ENCODE measurements at regions not wholly inside any gene's neighbourhood (a gene's known extent, or its start where the extent isn't known, plus 50 kb on each side); places are given as distances from the start of the nearest gene placed in this dataset.

GRCh38 chr2:88345842-88346241, 106.7 kb downstream of the FOXI3 start:
- no peaks in the 10 kb centered on the region for H3K36me3 ChIP-seq (ENCODE audit: control insufficient read depth, low read length)
- no peaks in the 10 kb centered on the region for H3F3A ChIP-seq (ENCODE audit: control insufficient read depth, insufficient read depth)
- no peaks in the 10 kb centered on the region for H3K9me3 ChIP-seq (ENCODE audit: control insufficient read depth, insufficient read depth, low read length)
- H4K20me1 ChIP-seq (ENCODE audit: control insufficient read depth, insufficient read depth, low read depth, low read length), result no peaks in the 10 kb centered on the region
- H3K27ac ChIP-seq (ENCODE audit: low read depth, low read length), result no peak overlapping the region
- H3K79me2 ChIP-seq (ENCODE audit: control insufficient read depth, low read length), result no peaks in the 10 kb centered on the region
- no peaks in the 10 kb centered on the region for H3K9me2 ChIP-seq (replicated peaks; ENCODE audit: control insufficient read depth, low read length)
- H3K27me3 ChIP-seq (ENCODE audit: control insufficient read depth, low read length), result no peaks in the 10 kb centered on the region
- no peak overlapping the region for H3K4me2 ChIP-seq (ENCODE audit: low read length)
- H3K4me3 ChIP-seq (ENCODE audit: low read length), result no peak overlapping the region
- TF ChIP-seq EZH2phosphoT487 (IDR thresholded peaks at IDR 0.05; ENCODE audit: borderline replicate concordance, low read length), result no peak
- no peak for TF ChIP-seq CTCF (IDR thresholded peaks at IDR 0.05; ENCODE audit: low read depth, low read length, poor library complexity, severe bottlenecking)
- no peaks in the 10 kb centered on the region for H3K4me1 ChIP-seq (ENCODE audit: control insufficient read depth, low read length)

GRCh38 chr2:88342749-88343148, 109.7 kb downstream of the FOXI3 start:
- TF ChIP-seq EZH2phosphoT487 (IDR thresholded peaks at IDR 0.05; ENCODE audit: borderline replicate concordance, low read length) (no peak), CTCF (IDR thresholded peaks at IDR 0.05; ENCODE audit: low read depth, low read length, poor library complexity, severe bottlenecking) (no peak)
- Histone ChIP-seq H3K27ac (ENCODE audit: low read depth, low read length) (no peak overlapping the region), H3K4me3 (ENCODE audit: low read length) (no peak overlapping the region), H3K4me1 (ENCODE audit: control insufficient read depth, low read length) (no peaks in the 10 kb centered on the region), H3F3A (ENCODE audit: control insufficient read depth, insufficient read depth) (no peaks in the 10 kb centered on the region), H3K36me3 (ENCODE audit: control insufficient read depth, low read length) (no peaks in the 10 kb centered on the region), H3K4me2 (ENCODE audit: low read length) (no peak overlapping the region), H3K9me3 (ENCODE audit: control insufficient read depth, insufficient read depth, low read length) (no peaks in the 10 kb centered on the region), H3K79me2 (ENCODE audit: control insufficient read depth, low read length) (no peaks in the 10 kb centered on the region), H3K27me3 (ENCODE audit: control insufficient read depth, low read length) (no peaks in the 10 kb centered on the region), H3K9me2 (replicated peaks; ENCODE audit: control insufficient read depth, low read length) (no peaks in the 10 kb centered on the region), H4K20me1 (ENCODE audit: control insufficient read depth, insufficient read depth, low read depth, low read length) (no peaks in the 10 kb centered on the region)

GRCh38 chr2:88334418-88334817, 118.1 kb downstream of the FOXI3 start:
- TF ChIP-seq EZH2phosphoT487 (IDR thresholded peaks at IDR 0.05; ENCODE audit: borderline replicate concordance, low read length) (no peak), CTCF (IDR thresholded peaks at IDR 0.05; ENCODE audit: low read depth, low read length, poor library complexity, severe bottlenecking) (no peak)
- Histone ChIP-seq H3F3A (ENCODE audit: control insufficient read depth, insufficient read depth) (no peaks in the 10 kb centered on the region), H3K9me3 (ENCODE audit: control insufficient read depth, insufficient read depth, low read length) (no peaks in the 10 kb centered on the region), H3K27me3 (ENCODE audit: control insufficient read depth, low read length) (0 out of 2 replicates have a peak, but pooled peaks cover 10% of the 10 kb centered on the region), H3K4me1 (ENCODE audit: control insufficient read depth, low read length) (no peaks in the 10 kb centered on the region), H3K79me2 (ENCODE audit: control insufficient read depth, low read length) (no peaks in the 10 kb centered on the region), H3K4me3 (ENCODE audit: low read length) (no peak overlapping the region), H3K36me3 (ENCODE audit: control insufficient read depth, low read length) (no peaks in the 10 kb centered on the region), H4K20me1 (ENCODE audit: control insufficient read depth, insufficient read depth, low read depth, low read length) (no peaks in the 10 kb centered on the region), H3K27ac (ENCODE audit: low read depth, low read length) (no peak overlapping the region), H3K4me2 (ENCODE audit: low read length) (no peak overlapping the region), H3K9me2 (replicated peaks; ENCODE audit: control insufficient read depth, low read length) (no peaks in the 10 kb centered on the region)

GRCh38 chr2:88331239-88331638, 121.3 kb downstream of the FOXI3 start:
- Histone ChIP-seq H3K79me2 (ENCODE audit: control insufficient read depth, low read length) (no peaks in the 10 kb centered on the region), H3K4me3 (ENCODE audit: low read length) (no peak overlapping the region), H3K4me1 (ENCODE audit: control insufficient read depth, low read length) (no peaks in the 10 kb centered on the region), H3K36me3 (ENCODE audit: control insufficient read depth, low read length) (no peaks in the 10 kb centered on the region), H3K9me3 (ENCODE audit: control insufficient read depth, insufficient read depth, low read length) (no peaks in the 10 kb centered on the region), H3K27ac (ENCODE audit: low read depth, low read length) (no peak overlapping the region), H3K27me3 (ENCODE audit: control insufficient read depth, low read length) (0 out of 2 replicates have a peak, but pooled peaks cover 7% of the 10 kb centered on the region), H3K9me2 (replicated peaks; ENCODE audit: control insufficient read depth, low read length) (no peaks in the 10 kb centered on the region), H4K20me1 (ENCODE audit: control insufficient read depth, insufficient read depth, low read depth, low read length) (no peaks in the 10 kb centered on the region), H3K4me2 (ENCODE audit: low read length) (no peak overlapping the region), H3F3A (ENCODE audit: control insufficient read depth, insufficient read depth) (no peaks in the 10 kb centered on the region)
- no peak for TF ChIP-seq EZH2phosphoT487 (IDR thresholded peaks at IDR 0.05; ENCODE audit: borderline replicate concordance, low read length)
- no peak for TF ChIP-seq CTCF (IDR thresholded peaks at IDR 0.05; ENCODE audit: low read depth, low read length, poor library complexity, severe bottlenecking)
